Stimulated activated CD8-positive, alpha-beta memory T cell treated with anti-CD3 and anti-CD28 coated beads, Interleukin-2, amount 100 ng/mL, for 1 hour (primary cell): ENCODE measurements at regions not wholly inside any gene's neighbourhood (a gene's known extent, or its start where the extent isn't known, plus 50 kb on each side); places are given as distances from the start of the nearest gene placed in this dataset.

Experiments used
- DNase-seq, 2 donors: peaks; one replicate each; pipeline ENCODE4 v3.0.0-alpha.2; 2020; ENCODE audit warnings: low read depth in 2 of 2

DNA sequence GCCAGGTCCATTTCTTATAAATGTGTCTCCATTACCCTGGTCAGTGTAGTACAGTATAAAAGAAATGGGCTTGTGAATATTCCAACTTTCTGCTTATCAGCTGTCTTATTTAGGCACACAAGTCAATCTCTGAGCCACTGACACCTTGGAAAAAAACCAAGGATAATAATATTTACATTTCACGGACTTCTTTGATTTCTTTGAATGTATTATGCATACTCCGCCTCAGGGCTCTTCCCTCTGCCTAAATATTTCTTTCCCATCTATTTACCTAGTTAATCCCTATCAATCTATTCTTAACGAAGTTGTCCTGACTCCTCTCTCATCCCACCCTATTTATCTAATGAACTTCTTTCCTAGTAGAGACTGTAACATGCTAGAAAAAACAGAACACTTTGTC is 253.8 kb downstream of the CRPPA start:
- DNase-seq: no peak

DNA sequence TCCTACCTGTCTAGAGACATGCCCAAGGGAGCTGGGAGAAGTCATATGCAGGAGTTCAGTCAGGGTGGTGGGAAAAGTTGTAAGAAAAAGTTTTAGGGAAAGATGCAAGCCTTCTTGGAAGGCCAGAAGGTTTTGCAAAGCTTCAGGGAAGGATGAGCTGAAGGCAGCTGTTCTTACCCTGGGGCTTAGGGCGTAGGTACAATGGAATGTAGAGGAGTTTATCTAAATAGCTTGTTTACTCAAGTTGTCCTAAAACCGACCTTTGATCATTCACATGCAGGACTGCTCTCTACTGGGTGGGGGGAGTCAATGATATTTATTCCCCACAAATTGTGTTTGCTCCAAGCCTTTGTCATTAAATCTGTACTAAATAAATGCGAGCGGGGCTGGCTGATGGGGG is 277.0 kb downstream of the CRPPA start:
- DNase-seq: no peak

DNA sequence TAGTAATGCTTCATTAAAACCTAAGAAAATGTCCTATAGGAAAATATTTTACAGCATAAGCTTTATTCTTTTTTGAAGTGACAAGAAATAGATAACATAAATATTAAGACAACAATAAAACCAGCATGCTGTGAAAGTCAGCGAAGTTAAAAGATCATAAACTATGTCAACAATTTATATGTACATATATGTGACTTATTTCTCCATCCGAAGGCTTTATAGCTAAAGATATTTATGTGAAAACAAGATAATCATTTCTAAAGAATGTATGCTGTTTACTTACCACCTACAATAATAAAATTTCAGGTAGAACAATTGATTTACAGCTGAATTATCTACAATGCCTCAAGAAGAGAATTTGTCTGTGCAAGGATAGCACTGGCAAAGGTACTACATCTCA is 283.4 kb downstream of the CRPPA start:
- DNase-seq: no peak

DNA sequence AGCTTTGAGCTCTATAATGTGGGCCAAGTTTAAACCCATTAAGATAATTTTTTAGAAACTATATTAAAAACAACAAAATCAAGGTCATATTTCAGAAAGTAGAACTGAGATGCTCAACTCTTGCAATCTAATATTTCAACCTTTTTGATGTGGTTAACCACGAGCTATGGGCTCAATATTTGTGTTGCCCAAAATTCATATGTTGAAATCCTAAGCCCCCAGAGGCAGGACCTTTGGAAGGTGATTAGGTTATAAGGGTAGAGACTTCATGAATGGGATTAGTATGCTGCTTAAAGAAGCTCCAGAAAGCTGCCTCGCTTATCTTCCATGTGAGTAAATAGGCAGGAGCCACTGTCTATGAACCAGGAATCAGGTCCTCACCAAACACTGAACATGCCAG is 284.4 kb downstream of the CRPPA start:
- no peak for DNase-seq

DNA sequence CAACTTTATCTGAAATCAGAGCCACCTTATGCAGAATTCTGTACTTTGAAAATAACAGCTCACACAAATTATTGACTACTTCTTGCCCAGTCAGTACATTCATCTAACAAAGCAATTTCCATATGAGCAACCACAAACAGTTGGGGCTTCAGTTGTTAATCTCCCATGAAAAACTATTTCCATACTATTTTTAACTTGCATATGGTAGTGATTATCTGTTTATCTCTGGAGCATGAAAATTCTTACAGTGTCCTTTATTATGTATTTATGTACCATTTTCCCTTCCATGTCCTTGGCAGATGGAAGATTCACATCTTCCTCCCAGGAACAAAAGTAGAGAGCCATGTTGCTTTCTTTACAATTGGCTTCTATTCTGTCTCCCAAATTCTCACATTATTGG is 285.7 kb downstream of the CRPPA start:
- DNase-seq: no peak

DNA sequence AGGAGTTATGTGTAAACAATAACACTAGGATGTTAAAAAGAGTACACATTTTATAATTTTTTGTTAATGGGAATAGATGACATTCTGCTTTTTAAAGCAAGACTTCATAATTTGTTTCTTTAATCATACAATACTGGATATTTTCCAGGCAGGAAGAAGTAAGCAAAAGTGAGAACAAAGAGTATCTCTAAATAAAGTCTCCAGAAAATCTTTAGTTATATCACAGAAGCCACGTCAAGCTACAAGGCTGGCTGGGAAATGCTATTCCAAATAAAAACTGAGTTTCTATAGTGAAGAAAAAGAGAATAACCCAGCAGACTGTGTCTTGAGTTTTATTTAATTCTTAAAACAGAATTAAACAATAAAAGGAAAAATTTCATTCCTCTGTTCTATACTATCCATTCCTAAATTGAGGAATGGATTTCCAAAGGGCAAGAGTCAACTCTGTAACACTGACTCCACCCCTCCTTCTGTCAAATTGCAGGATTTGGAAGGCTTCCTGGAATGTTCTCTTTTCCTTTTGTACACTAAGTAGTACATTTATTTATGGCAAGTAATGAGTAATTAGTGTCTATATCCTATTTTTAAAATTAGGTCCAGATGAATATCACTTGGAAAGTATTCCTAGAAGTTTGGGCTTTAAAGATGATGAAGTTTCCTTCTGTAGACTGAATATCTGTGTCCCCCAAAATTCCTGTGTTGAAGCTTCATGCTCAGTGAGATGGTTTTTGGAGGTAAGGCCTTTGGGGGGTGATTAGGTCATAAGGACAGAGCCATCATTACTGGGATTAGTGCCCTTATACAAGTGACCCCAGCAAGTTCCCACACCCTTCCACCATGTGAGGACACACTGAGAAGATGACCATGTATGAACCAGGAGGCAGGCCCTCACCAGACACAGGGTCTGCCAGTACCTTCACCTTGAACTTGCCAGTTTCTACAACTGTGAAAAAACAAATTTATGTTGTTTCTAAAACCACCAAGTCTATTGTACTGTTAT is 290.9 kb downstream of the CRPPA start:
- DNase-seq: no peak

DNA sequence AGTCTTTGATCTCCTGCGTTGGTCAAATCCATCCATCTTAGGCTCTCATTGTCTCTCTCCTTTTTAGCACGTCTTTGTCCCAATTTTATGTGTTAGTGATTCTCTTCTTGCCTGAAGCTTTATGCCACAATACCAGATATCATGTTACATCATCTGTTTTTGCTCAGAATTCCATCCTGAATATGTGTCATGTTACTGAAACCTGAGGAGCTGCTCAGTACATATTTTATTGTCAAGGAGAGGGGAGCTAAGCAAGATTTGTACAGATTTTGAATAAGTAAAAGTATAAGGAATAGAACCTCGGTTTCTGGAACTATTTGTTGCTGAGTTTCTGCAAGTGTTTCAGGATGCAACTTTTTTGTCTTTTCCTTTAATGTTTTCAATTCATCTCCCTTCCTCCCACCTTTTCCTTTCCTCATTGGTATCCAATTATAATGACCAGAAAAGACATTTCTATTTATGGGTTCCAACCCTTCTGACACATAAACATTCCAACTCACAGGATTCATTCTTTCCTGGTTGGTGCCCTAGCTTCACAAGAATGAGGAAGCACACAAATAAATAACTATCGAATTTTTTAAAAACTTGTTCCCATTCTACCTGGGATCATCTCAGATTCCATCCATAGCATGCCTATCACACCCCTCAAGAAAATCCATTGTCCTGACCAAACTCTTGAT is 291.8 kb downstream of the CRPPA start:
- no peak for DNase-seq

DNA sequence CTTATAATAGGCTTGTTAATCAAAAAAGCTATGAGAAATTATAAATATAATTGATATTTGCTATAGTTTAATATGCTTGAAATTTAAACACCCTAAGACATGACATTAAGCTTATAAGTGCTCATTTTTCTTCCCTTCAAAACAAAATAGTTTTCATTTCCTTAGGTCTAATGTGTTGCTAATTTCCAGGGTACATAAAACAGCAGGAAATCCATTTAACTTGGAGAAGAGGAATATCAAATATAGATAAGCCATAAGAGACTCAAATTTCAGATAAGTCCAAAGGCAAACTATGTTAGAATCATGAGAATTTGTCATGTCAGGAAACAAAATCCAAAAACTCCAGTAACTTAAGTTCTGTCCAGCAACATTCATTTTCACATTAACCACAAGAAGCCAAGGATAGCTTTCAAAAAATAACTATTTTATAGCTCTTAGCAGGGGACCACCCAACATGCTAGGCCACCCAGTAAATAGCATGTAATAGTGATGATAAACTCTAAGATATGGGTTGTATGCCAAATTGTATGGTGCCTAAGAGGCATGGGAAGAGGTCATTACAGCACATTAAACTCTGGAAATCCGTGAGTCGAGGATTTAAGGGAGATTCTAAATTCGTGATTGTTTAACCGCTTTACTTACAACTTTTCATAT is 298.1 kb downstream of the CRPPA start:
- no peak for DNase-seq

DNA sequence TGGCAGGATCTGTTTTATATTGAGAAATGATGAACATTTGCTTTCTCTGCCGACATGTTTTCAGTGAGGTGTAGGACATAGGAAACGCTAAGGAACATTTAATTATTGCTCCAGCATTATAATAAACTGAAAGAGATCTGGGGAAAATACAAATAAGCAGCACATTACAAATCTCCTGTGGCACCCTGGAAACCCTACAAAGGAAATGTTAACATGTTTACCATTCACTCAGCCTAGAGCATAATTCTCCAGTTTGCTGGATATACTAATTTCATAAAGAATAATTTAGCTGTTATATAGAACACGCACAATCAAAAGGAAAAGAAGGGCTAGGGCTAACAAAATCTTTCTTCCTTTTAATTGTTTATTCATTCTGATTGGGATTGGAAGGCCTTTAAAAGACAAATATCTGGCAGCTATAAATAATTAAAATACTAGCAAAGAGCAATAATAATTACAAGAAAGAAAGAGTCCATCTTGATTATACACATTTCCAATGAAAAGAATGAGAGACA is 299.4 kb downstream of the CRPPA start:
- no peak for DNase-seq

DNA sequence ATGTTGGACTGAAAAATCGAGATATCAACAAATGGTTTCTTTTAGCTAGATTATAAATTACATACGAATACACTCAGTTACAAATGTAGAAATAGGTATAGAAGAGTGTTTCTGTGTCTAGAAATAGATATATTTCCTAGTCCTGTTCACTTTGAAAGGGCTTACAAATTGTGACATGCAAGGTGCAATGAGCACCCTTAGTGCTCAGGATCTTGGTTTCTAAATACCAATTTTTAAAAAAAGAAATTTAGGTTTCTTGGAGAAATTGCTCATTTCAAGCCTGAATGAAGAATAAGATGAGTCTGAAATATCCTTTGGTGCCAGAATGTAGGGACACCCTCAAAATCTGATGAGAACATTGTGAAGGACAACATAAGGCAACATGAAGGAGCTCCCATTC is 306.0 kb downstream of the CRPPA start:
- no peak for DNase-seq

DNA sequence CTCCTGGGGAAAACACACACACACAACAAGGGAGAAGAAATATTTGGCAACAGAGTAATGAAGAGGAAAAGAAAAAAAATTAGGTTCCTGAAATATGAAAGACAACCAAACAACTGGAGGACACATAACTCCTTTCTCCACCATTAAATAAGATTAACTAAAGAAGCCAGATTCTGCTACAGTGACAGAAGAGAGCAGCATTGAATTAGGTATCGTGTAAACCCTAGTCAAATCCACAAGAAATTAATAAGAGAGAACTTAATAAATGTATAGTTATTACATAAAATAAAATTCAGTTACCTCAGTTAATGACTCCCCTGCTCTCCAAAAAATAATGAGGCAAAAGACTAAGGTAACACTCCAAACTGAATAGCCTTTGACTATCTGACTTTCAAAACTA is 306.7 kb downstream of the CRPPA start:
- no peak for DNase-seq

DNA sequence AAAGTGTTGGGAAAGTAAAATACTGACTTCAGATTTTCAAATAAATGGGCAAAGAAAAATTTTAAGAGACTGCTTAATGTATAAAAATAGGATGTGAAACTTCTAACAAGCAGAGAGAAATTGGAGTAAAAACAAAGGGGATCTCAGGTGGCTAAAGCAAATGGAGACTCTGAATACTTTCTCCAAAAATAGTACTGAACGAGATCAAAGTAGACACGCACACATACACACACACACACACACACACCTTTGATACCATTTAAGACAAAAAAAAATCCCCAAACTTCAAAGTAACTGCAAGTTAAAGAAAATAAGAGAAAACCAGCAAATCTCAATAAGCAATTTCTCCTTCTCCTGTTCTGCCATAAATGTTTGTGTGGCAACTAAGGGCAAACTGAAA is 307.3 kb downstream of the CRPPA start:
- DNase-seq: no peak

DNA sequence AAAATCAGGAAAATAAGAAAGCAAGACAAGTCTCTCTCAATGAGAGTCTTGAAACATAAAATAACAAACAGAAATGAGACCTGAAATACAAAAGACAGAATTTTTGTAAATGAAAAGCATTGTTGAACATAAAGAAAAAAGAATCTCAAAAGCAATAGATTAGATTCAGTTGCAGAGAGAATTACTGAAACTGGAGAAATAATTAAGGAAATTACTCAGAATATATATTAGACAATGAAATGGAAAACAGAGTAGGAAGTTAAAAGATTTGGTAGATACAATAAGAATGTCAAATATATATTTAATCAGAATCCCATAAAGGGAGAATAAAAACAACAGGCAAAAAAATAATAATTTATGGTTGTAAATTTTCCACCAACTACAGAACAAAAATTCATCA is 308.3 kb downstream of the CRPPA start:
- no peak for DNase-seq

DNA sequence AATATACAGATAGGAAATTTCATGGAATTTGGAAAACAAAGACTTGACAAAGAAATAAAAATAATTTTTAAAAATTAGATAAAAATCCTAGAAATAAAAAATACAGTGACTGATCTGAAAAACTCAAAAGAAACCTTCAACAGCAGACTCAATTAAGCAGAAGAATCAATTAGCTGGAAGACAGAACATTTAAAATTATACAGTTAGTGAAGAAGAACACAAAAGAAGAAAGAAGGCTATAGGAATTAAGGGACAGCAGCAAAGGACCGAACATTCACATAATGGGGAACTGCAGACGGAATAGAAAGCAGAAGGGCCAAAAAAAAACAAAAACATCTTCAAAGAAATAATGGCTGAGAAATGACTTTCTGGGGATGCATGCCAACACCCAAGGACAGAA is 314.5 kb downstream of the CRPPA start:
- no peak for DNase-seq

DNA sequence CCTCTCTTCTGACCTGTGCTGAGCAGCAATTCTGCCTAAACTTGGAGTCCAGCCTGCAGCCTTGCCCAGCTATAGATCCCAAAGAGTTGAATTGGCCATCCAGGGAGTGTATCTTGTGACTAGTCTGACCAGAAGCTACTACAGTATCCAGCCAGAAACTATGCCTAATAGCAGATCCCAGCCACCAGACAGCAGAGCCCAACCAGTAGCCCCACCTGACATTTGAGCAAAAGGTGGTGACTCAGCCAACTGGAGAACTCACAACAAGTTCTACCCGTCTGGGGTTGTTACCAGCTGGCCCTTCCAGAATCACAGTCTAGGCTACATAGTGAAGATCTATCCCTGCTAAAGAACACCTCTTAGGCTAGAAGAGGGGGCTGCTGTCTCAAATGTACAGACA is 315.0 kb downstream of the CRPPA start:
- DNase-seq: no peak

DNA sequence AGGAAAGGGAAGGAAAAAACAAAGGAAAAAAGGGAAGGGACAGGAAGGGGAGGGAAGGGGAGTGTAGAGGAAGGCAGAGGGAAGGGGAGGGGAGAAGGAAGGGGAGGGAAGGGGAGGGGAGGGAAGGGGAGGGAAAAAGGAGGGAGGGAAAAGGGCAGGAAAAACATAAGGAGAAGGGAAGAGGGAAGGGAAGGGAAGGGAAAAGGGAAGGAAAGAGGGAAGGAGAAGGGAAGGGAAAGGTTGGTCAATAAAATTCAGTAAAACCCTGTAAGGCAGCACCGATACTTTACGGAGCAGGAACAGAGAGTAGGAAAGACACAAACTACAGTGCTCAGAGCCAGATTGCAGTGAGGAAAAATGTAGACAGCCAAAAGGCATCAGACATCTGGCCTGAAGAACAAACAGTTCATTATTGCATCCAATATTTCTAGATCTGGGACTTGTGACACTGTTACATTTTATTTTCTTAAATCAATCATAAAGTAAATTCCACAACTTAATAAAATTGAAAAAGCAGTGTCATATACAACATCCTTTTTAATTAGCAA is 322.0 kb downstream of the CRPPA start:
- DNase-seq: no peak

DNA sequence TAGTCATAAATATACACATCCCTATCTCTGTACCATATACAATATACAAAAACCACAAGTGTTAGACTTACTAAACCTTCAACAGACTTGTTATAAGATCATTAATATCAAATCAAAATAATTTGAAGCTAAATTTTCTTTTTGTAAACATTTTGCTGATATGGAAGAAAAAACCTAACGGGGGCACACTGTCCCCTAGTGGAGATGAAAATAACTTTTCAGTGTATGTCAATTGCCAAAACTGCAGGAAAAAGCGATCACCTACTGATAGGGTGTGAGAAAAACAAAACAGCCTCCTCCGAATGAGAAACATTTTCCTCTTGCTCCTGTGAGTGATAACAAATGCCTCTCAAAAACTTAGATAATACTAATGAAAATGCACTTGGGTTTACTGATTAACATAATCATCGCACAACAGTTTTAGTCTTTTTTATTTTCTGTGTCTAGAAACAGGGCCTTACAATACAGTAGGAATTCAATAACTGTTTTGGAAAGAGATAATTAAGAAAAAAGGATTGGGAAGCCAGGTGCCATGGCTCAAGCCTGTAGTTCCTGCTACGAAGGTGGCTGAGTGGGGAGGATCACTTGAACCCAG is 322.7 kb downstream of the CRPPA start:
- DNase-seq: no peak

DNA sequence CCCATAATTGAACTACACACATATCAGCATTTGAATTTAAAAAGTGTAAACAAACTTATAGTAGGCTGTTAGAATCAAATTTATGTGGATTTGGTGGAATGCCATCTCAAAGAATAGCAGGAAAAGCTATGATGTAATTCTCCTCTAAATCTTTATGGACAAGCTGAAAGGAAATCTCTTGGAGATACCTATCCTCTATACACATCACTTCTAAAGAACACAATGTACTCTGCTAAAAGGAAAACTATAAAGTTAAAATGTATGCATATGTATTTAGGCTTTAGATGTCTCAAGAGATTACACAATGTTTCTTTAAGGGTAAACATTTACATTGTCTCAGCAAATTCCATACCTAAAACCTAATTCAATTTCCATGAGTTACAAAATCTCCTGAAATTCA is 323.3 kb downstream of the CRPPA start:
- DNase-seq: no peak

DNA sequence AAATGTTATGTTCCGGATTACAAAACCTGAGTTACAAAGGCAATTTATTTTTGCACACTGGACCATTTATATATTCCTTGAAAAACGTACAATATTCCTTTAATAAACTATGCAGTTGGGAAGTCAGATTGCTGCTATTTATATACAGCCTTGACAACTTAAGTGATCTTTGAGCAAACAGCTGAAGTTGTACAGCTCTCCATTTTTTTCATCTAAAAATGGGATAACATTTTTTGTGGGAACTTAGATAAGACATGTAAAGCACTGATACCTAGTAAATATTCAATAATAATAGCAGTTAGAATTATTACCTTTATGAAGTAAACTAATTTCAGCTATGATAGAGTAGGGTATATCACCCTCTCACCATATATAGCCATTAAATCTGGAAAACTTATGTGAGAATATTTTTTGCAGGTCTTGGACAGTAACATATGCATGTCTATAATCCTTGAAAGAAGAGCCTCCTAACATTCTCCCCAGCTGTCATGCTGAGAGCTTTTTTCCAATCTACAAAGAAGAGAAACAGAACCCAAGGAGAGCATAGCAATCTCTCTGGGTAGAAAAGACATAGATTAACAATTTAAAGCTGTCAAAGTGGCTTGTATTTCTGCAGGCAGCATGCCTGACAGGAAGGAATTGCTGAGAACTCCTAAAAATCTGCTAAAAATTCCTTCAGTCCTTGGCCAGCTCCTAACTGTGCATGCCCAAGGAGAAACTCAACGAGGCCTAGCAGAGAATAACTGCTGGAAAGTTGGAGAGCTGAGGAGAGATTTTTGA is 326.0 kb downstream of the CRPPA start:
- no peak for DNase-seq

DNA sequence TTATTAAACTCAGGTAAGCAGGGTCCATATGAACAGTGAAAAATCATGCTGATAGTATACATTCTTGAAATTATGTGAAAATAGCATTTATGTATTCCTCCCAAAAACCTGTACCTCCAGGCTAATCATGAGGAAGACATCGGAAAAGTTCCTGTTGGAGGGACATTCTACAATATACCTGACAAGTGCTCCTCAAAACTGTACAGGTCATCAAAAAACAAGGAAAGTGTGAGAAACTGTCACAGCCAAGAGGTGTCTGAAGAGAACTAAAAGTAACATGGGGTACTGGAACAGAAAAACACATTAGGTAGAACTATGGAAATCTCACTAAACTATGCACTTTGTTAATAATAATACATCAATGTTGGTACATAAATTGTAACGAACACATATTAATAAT is 326.7 kb downstream of the CRPPA start:
- no peak for DNase-seq

DNA sequence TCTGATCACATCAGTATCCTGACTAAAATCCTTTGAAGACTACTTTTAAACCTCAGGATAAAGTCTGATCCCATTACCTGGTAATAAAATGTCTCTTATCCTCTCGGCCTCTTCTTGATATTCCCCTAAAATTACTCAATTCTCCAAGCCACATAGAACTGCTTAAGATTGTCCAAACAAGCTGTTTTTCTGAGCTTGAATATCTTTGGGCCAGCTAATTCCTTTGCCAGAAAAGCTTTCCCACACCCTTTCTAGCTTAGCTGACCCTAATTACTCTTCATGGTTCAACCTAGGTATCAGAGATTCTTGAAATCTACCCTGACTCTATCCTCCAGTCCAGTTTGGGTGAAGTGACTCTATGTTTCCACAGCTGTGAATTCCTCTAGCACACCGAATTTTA is 328.6 kb downstream of the CRPPA start:
- no peak for DNase-seq
